ENCODE measurements at regions not wholly inside any gene's neighbourhood (a gene's known extent, or its start where the extent isn't known, plus 50 kb on each side); places are given as distances from the start of the nearest gene placed in this dataset.

DNA sequence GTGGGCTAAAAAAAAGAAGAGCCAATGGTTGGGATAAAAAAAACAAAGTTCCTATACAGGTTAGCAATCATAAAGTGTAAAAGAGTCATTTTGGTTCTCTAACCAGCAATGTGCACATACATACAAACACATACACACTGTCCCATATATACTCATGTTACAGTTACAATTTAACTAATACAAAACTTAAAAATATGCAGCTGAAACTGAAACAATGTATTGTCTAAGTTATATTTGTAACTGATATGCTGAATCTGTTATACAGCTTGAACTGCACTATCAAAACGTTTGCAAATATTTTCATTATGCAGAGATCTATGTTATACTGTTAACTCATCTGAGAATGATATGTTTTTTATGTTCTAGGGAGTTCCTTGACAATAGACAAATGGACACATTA, 173.7 kb downstream of the KLF12 start:
- no peak for TF ChIP-seq POLR2A (IDR thresholded peaks at IDR 0.05; ENCODE audit: low read length)
- no peak for TF ChIP-seq GATA1 (IDR thresholded peaks at IDR 0.05; ENCODE audit: low read depth, low read length)
